Raji (cell line): ENCODE measurements at regions not wholly inside any gene's neighbourhood (a gene's known extent, or its start where the extent isn't known, plus 50 kb on each side); places are given as distances from the start of the nearest gene placed in this dataset.

Source experiments
- POLR2A ChIP-seq: IDR thresholded peaks from 2 replicates; pipeline ENCODE4 v1.6.1; 2011; ENCODE audit warnings: low read depth, low read length, control low read depth; ENCODE audit not compliant: insufficient read depth

- TF ChIP-seq POLR2A: no peak
Observed at GRCh38 chr13:54733639-54734038, 1705.0 kb downstream of the OLFM4 start.

- TF ChIP-seq POLR2A: no peak
Observed at GRCh38 chr13:54742984-54743383, 1714.4 kb downstream of the OLFM4 start.

- TF ChIP-seq POLR2A: no peak
Observed at GRCh38 chr13:54744747-54745146, 1716.1 kb downstream of the OLFM4 start.

- TF ChIP-seq POLR2A: no peak
Observed at GRCh38 chr13:54750521-54750920, 1721.9 kb downstream of the OLFM4 start.

- no peak for TF ChIP-seq POLR2A
Observed at GRCh38 chr13:54758795-54759194, 1730.2 kb downstream of the OLFM4 start.

GRCh38 chr13:54768214-54768613 lies 1739.6 kb downstream of the OLFM4 start:
- TF ChIP-seq POLR2A: no peak

GRCh38 chr13:54775501-54776191 lies 1747.0 kb downstream of the OLFM4 start:
- TF ChIP-seq POLR2A: no peak

- no peak for TF ChIP-seq POLR2A
Observed at GRCh38 chr13:54787754-54788153, 1759.1 kb downstream of the OLFM4 start.

GRCh38 chr13:54799621-54800226 lies 1771.1 kb downstream of the OLFM4 start:
- no peak for TF ChIP-seq POLR2A

GRCh38 chr13:54802226-54802625 lies 1773.6 kb downstream of the OLFM4 start:
- TF ChIP-seq POLR2A: no peak

GRCh38 chr13:54805743-54806142 lies 1777.1 kb downstream of the OLFM4 start:
- TF ChIP-seq POLR2A: no peak

- no peak for TF ChIP-seq POLR2A
Observed at GRCh38 chr13:54836273-54836672, 1807.7 kb downstream of the OLFM4 start.

GRCh38 chr13:54841682-54842081 lies 1813.1 kb downstream of the OLFM4 start:
- no peak for TF ChIP-seq POLR2A

GRCh38 chr13:54845351-54845965 lies 1816.8 kb downstream of the OLFM4 start:
- TF ChIP-seq POLR2A: no peak

GRCh38 chr13:54852831-54853230 lies 1824.2 kb downstream of the OLFM4 start:
- no peak for TF ChIP-seq POLR2A

GRCh38 chr13:54859827-54860226 lies 1831.2 kb downstream of the OLFM4 start:
- TF ChIP-seq POLR2A: no peak
